GM19025 (cell line): ENCODE measurements at regions not wholly inside any gene's neighbourhood (a gene's known extent, or its start where the extent isn't known, plus 50 kb on each side); places are given as distances from the start of the nearest gene placed in this dataset.

ENCODE experiments used
- ATAC-seq: cut with Tn5 transposase; IDR thresholded peaks from one replicate; pipeline ENCODE4 v1.9.1; 2021; ENCODE audit warnings: mild to moderate bottlenecking, low read depth, moderate library complexity; ENCODE audit not compliant: unreplicated experiment

GRCh38 chrX:68999356-68999755 lies 165.9 kb downstream of the PJA1 start:
- ATAC-seq: no peak

- no peak for ATAC-seq
Observed at GRCh38 chrX:68998716-68999115, 166.5 kb downstream of the PJA1 start.

DNA sequence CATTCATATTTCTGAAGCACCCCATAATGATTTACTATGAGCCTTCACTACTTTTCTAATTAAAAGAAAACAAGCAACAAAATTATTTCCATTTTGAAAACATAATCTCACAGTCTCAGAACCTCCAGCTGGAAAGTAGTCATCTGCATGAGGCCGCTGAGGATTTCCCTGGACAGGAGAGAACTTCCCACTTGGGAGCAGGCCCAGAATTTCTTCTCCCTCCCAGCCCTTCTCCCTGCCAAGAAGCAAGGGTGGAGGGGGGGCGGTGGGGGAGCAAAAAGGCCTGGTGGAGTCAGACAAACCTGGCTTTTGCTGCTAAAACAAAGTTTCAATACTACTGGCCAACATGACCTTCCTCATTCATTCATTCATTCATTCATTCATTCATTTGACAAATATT lies 167.3 kb downstream of the PJA1 start:
- ATAC-seq: no peak

DNA sequence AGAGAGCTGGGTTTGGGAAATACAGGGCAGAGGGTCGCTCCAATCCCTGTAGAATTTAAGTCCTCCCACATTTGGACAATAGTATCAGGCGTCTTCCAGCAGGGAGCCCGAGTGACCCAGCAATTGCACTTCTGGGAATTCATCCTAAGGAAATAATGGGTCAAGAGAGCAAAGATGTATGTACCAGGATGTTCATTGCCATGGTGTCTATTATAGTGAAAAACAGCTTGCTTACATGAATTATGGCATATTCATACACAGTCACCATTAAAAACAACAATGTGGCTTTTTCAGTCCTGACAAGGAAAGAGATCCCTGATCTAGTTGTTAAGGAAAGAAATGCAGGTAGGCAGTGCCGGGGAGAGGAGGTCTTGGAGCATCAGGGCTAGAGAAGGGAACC lies 167.7 kb downstream of the PJA1 start:
- no peak for ATAC-seq

- ATAC-seq: no peak
Observed at GRCh38 chrX:68995780-68996551, 167.1 kb downstream of the EFNB1 start.

GRCh38 chrX:68995386-68995779 lies 166.6 kb downstream of the EFNB1 start:
- no peak for ATAC-seq

GRCh38 chrX:68994891-68995255 lies 166.1 kb downstream of the EFNB1 start:
- no peak for ATAC-seq

DNA sequence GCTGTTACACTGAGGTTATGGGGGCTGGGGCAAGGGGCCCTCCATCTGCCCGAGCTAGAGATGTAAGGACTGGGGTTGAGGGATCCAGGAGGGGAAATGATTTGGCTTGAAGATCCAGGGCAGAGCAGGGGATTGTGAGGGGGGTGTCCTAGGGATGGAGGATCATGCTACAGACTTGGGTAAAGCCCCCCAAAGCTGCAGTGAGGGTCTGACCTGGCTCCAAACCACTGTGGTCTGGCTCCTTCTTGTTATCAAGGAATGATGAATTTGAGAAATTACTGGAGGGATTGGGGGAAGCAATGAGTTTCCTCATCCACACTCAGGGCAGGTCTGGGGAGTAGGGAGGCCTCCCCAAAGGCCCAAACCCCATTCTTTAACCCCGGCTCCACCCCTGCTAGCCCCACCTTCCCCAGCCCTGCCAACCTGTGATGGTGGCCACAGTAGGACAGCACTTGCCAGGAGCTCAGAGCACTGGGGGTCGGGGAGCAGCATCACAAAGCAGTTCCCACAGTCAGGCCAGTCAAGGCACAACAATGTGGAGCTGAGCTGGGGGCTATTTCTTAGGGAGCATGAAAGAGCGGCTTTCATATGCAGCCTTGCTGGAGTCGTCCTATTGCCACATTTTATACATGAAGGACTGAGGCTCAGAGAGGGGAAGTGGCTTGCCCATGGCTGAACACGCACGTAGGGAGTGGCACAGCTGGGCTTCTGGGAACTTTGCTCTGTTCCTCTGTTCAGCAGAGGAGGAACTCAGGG lies 165.5 kb downstream of the EFNB1 start:
- ATAC-seq: no peak

DNA sequence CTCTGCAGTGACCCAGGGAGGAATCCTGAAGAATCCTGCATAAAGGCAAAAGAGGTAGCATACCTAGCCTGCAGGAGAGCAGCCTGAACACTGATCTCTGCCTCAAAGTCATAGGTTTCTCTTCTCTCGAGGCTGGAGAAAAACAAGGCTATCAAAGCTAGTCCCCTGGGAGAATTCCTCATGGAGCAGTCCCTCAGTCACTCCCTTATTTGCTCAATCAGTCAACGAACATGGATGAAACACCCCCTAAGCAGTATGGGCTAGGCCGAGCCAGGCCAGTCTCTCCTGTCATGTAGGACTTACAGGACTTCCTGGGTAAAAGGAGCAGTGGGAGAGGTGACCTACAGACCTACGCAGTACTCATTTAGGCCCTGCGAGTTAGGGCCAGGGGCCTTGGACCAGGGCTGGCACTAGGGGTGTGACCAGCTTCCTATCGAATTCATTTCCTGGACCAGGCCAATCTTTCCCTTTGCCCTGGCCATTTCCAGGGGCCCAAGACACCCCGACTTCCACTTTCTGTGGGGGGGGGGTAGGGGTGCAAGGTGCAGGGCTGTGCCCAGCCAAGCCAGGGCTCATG lies 164.1 kb downstream of the EFNB1 start:
- ATAC-seq: no peak

DNA sequence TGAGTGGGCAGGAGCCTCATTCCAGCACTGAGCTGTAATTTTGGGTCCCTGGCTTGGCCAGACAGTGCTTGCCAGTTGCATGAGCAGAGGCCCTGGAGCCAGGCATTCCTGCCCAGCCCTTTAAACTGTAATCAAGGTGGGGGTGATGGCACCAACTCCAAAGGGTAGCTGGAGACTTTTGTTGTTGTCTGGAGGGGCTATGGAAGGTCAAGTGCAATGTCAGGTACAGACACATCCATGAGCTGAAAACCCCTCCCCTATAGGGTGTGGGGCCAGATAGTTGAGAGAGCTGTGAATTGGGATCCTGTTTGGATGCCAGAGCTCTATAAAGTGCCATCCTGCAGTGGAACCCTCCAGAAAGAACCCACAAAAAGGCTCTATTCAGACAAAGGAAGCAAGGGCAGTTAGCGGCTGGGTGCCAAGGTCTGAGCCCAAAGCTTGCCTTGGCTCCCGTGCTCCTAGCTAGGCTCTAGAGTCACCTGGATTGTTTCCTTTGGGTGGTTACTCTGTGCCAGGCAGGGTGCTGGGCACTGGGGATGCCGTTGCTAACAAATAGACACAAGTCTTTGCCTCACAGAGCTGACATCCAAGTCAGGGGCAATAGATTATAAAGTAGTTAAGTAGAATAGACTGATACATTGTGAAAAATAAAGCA lies 163.0 kb downstream of the EFNB1 start:
- no peak for ATAC-seq

GRCh38 chrX:68990948-68991347 lies 162.1 kb downstream of the EFNB1 start:
- no peak for ATAC-seq

DNA sequence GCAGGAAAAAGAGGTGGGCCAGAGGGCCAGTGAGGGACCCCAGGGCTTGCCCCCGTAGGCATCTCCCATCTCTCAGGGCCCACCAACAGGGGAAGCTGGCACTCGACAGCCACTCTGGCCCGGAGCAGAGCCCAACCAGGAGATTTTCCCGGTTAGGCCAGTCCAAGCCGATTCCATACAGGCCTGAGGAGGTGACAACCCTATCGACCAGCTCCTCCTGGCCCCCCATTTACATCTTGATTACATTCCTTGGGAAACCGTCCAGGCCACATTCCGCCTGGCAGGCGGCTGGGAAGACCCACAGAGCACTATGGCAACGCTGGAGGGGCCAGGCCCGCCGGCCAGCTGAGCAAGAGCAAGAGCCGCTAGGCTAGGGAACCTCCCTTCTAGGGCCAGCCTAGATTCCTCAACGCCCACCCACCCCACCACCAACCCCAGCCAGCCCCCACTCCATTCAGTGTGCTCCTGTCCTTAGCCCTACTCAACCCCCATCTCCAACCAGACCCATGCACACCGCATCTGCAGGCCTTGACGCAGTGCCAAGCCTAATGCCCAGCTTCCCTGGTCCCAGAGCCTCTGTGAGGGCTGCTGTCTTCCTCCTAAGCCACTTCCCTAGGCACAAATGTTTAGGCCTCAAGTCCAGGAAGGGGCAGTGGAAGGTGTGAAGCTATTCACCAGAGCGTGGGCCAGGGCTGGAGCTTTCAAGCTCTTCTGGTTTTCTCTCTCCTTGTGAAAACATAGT lies 161.2 kb downstream of the EFNB1 start:
- no peak for ATAC-seq

DNA sequence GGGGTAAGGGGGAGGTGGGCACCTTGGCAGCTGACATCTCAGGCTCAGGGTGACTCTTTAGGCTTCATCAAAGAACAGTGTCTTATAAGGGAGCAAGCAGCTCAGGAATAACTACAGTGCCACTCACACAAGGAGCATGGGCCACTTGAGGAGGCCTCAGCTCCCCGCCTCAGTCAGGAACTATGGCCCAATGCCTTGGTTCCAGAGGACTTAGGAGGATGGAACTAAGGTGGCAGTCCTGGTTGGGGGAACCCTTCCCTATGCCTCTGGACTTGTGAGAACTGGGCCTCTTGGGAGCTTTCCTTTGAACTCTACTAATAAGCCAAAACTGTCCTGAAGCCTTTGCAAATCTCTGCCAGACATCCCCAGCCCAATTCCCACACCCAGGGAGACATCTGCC lies 160.6 kb downstream of the EFNB1 start:
- no peak for ATAC-seq

GRCh38 chrX:68988865-68989264 lies 160.0 kb downstream of the EFNB1 start:
- ATAC-seq: no peak

- ATAC-seq: no peak
Observed at GRCh38 chrX:68985135-68985755, 156.4 kb downstream of the EFNB1 start.

DNA sequence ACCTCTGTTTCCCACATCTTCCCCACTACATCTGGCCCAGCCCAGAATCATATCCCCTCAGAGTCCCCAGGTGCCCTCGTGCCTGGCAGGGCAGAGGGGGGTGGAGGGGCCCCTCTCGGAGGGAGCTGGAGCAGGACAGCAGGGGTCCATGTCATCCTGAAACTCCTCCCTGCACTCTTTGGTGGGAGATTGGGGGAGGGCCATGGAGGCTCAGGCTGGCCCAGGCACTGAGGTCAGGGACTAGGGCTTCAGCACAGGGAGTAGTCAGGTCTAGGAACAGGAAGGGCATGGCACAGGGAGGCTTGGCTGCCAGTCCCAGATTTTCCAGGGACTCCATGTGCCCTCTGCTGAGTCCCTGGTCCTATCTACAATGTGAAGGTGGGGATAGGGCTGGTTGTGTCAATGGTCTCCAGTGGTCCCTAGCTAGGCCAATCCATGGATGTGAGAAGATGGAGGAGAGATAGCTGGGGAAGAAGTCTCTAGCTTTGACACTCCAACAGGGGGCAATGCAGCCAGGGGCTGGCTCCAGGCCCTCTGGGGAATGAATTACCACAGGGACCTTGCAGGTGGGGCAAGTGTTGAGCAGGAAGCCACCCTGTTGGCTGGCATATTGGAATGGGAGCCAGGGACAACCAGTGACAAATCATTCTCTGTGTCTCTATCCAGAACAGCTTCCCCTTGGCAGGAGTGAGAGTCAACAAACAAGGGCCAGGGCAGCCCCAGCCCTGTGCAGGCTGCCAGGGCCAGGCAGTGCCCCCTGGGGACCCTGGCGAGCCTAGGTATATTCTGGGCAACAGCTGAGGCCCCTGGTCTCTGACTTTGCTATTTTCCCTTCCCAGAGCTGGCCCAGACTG lies 154.4 kb downstream of the EFNB1 start:
- ATAC-seq: no peak

- ATAC-seq: no peak
Observed at GRCh38 chrX:68982476-68982875, 153.7 kb downstream of the EFNB1 start.

GRCh38 chrX:68980906-68981616 lies 152.2 kb downstream of the EFNB1 start:
- no peak for ATAC-seq

GRCh38 chrX:68978655-68979054 lies 149.8 kb downstream of the EFNB1 start:
- ATAC-seq: no peak
